ENCODE measurements at regions not wholly inside any gene's neighbourhood (a gene's known extent, or its start where the extent isn't known, plus 50 kb on each side); places are given as distances from the start of the nearest gene placed in this dataset.

DNA sequence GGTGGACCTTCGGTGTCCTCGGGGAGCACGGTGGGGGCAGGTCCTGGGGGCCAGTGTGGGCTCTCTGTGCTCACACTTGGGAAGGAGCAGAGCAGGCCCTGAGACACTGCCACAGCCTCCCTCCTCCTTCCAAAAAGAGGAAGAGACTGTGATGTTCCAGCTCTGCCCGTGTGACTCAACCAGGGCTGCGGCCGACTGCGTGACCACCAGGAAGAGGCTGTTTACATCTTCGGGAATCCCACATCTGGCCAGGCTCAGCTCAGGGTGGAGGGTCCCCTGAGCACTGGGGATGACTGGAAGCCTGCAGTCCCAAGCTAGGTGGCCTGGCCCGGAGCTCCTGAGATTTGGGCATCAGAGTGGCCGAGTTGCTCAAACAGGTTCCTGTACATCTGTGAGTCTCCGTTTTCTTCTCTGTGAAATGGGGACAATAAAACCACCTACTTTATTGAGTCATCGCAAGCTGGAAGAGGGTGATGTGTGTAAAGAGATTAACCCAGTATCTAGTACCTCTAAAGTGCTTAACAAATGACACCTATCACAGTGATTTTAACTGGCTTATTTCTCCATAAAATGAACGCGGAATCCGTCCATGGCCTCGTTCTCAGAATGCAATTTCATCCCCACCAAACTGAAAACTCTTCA is 242.1 kb downstream of the DLL1 start:
- H3K4me1 ChIP-seq (ENCODE audit: control insufficient read depth in 2 of 2, insufficient read depth in 2 of 2, low read length in 2 of 2), result no peaks in the 10 kb centered on the region
- POLR2A ChIA-PET, result no interaction called here
- peak in 1 of 9 donors; percentile 7 for DNase-seq
- Mint-ChIP-seq H3K27ac (no peak overlapping the region), H3K4me3 (no peak overlapping the region), H3K27me3 (peaks cover 0 to 4% (median 0%) of the 10 kb centered on the region in 5 donors), H3K4me1 (peaks cover 0 to 2% (median 0%) of the 10 kb centered on the region in 7 donors), H3K9me3 (peaks cover 0 to 4% (median 0%) of the 10 kb centered on the region in 11 donors), H3K36me3 (no peaks in the 10 kb centered on the region)
- intact Hi-C loops (cut with micrococcal nuclease), result no loop called here
- no peaks in the 10 kb centered on the region for H3K27me3 ChIP-seq (ENCODE audit: control insufficient read depth in 2 of 2, insufficient read depth in 2 of 2, low read length in 2 of 2)
- no peak overlapping the region for H3K4me3 ChIP-seq (ENCODE audit: low read length)
- CTCF ChIA-PET, result no interaction called here
- no peak overlapping the region for H3K27ac ChIP-seq (ENCODE audit: low read depth, low read length)
- no peaks in the 10 kb centered on the region for H3K36me3 ChIP-seq (ENCODE audit: control insufficient read depth in 2 of 3, insufficient read depth in 3 of 3, low read length in 3 of 3)
- H3K9me3 ChIP-seq (ENCODE audit: control insufficient read depth in 2 of 3, low read length in 3 of 3), result no peaks in the 10 kb centered on the region
- peak; percentile 74 for ATAC-seq

- intact Hi-C loops (cut with micrococcal nuclease), result no loop called here
- no peak overlapping the region for H3K27ac Mint-ChIP-seq
- POLR2A ChIA-PET, result no interaction called here
These were observed 243.1 kb downstream of the DLL1 start for GRCh38 chr6:170047823-170048222.

DNA sequence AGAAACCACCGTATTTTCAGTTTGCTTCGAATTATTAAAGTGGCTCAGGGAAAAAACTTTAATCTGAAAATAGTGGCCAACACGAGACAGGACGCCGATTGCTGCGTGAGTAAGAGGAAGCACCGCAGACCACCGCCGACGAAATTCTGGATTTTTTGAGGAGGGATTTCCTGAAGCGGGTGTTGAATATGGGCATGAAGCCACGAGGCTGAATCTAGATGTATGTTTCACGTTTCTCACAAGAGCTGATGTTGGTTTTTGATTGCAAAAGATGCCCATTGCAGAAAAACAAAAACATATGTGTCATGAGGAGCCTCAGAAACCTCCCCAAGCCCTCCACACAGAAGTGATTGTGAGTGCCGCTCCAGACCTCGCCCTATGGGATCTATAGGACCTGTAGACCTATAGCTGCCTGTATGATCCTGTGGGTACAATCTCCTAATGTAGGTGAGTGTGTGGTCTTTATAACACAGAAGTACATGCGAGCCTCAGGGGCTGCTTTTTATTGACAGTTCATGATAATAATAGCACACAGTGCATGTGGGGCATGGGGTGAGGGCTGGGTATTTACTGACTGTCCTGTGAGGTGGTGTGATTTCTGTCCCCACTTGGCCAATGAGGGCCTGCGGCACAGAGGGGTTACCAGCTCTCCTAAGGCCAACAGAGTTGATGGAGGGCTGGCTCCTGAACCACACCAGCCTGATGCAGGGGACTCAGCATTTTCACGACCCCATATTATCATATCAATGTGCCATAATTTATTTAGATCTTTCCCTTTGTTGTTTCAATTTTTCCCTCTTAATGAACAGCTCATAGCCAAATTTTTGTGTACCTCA is 243.9 kb downstream of the DLL1 start:
- Mint-ChIP-seq H3K9me3 (no peaks in the 10 kb centered on the region), H3K27me3 (peaks cover 0 to 4% (median 0%) of the 10 kb centered on the region in 5 donors), H3K4me1 (peaks cover 0 to 2% (median 0%) of the 10 kb centered on the region in 7 donors), H3K4me3 (no peak overlapping the region), H3K27ac (no peak overlapping the region), H3K36me3 (no peaks in the 10 kb centered on the region)
- H3K9me3 ChIP-seq (ENCODE audit: control insufficient read depth in 2 of 3, low read length in 3 of 3), result no peaks in the 10 kb centered on the region
- no peaks in the 10 kb centered on the region for H3K27me3 ChIP-seq (ENCODE audit: control insufficient read depth in 2 of 2, insufficient read depth in 2 of 2, low read length in 2 of 2)
- peak; percentile 36 for ATAC-seq
- intact Hi-C loops (cut with micrococcal nuclease), result no loop called here
- H3K27ac ChIP-seq (ENCODE audit: low read depth, low read length), result no peak overlapping the region
- no peaks in the 10 kb centered on the region for H3K4me1 ChIP-seq (ENCODE audit: control insufficient read depth in 2 of 2, insufficient read depth in 2 of 2, low read length in 2 of 2)
- POLR2A ChIA-PET, result no interaction called here
- H3K4me3 ChIP-seq (ENCODE audit: low read length), result no peak overlapping the region
- no peaks in the 10 kb centered on the region for H3K36me3 ChIP-seq (ENCODE audit: control insufficient read depth in 2 of 3, insufficient read depth in 3 of 3, low read length in 3 of 3)
- CTCF ChIA-PET, result no interaction called here
- no peak for DNase-seq

More at GRCh38 chr6:170047823-170048222, 243.1 kb downstream of the DLL1 start:
- DNase-seq, result no peak
- CTCF ChIA-PET, result no interaction called here
- Mint-ChIP-seq H3K27me3 (peaks cover 0 to 4% (median 0%) of the 10 kb centered on the region in 5 donors), H3K9me3 (peaks cover 0 to under 1% (median 0%) of the 10 kb centered on the region in 11 donors), H3K4me1 (peaks cover 0 to 2% (median 0%) of the 10 kb centered on the region in 7 donors), H3K4me3 (no peak overlapping the region), H3K36me3 (no peaks in the 10 kb centered on the region)
- no peak overlapping the region for H3K27ac ChIP-seq (ENCODE audit: low read depth, low read length)
- H3K4me1 ChIP-seq (ENCODE audit: control insufficient read depth in 2 of 2, insufficient read depth in 2 of 2, low read length in 2 of 2), result no peaks in the 10 kb centered on the region
- no peak overlapping the region for H3K4me3 ChIP-seq (ENCODE audit: low read length)
- H3K36me3 ChIP-seq (ENCODE audit: control insufficient read depth in 2 of 3, insufficient read depth in 3 of 3, low read length in 3 of 3), result no peaks in the 10 kb centered on the region
- H3K9me3 ChIP-seq (ENCODE audit: control insufficient read depth in 2 of 3, low read length in 3 of 3), result no peaks in the 10 kb centered on the region
- no peaks in the 10 kb centered on the region for H3K27me3 ChIP-seq (ENCODE audit: control insufficient read depth in 2 of 2, insufficient read depth in 2 of 2, low read length in 2 of 2)
- no peak for ATAC-seq

- Mint-ChIP-seq H3K27me3 (peaks cover 0 to 8% (median 0%) of the 10 kb centered on the region in 5 donors), H3K36me3 (no peaks in the 10 kb centered on the region), H3K27ac (no peak overlapping the region), H3K4me1 (peaks cover 0 to 2% (median 0%) of the 10 kb centered on the region in 7 donors), H3K9me3 (no peaks in the 10 kb centered on the region), H3K4me3 (no peak overlapping the region)
- no peak overlapping the region for H3K4me3 ChIP-seq (ENCODE audit: low read length)
- no peaks in the 10 kb centered on the region for H3K9me3 ChIP-seq (ENCODE audit: control insufficient read depth in 2 of 3, low read length in 3 of 3)
- ChIA-PET CTCF (no interaction called here), POLR2A (no interaction called here)
- intact Hi-C loops (cut with micrococcal nuclease), result no loop called here
- no peak overlapping the region for H3K27ac ChIP-seq (ENCODE audit: low read depth, low read length)
- ATAC-seq, result no peak
- no peak for DNase-seq
- no peaks in the 10 kb centered on the region for H3K4me1 ChIP-seq (ENCODE audit: control insufficient read depth in 2 of 2, insufficient read depth in 2 of 2, low read length in 2 of 2)
- H3K27me3 ChIP-seq (ENCODE audit: control insufficient read depth in 2 of 2, insufficient read depth in 2 of 2, low read length in 2 of 2), result no peaks in the 10 kb centered on the region
- no peaks in the 10 kb centered on the region for H3K36me3 ChIP-seq (ENCODE audit: control insufficient read depth in 2 of 3, insufficient read depth in 3 of 3, low read length in 3 of 3)
These were observed 244.8 kb downstream of the DLL1 start for GRCh38 chr6:170045981-170046667.

DNA sequence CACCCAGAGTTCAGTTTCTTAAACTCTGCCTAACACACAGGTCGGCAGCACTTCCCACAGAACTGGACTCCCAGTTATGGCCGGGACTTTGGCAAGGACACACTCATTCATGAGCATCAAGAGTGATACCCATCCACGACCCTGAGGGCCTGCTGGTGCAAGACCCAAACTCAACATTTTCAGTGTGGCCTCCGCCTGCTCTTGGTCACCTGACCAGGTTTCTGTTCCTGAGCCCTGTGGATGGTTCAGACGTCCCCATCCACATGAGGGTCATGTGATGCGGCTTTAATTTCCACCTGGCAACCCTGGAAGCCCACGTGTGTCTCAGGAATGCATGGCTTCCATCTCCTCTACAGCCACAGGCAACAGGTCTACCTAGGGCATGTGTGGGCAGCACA is 245.3 kb downstream of the DLL1 start:
- Histone ChIP-seq H3K4me3 (ENCODE audit: low read length) (no peak overlapping the region), H3K27me3 (ENCODE audit: control insufficient read depth in 2 of 2, insufficient read depth in 2 of 2, low read length in 2 of 2) (no peaks in the 10 kb centered on the region), H3K27ac (ENCODE audit: low read depth, low read length) (no peak overlapping the region), H3K4me1 (ENCODE audit: control insufficient read depth in 2 of 2, insufficient read depth in 2 of 2, low read length in 2 of 2) (no peaks in the 10 kb centered on the region), H3K36me3 (ENCODE audit: control insufficient read depth in 2 of 3, insufficient read depth in 3 of 3, low read length in 3 of 3) (no peaks in the 10 kb centered on the region), H3K9me3 (ENCODE audit: control insufficient read depth in 2 of 3, low read length in 3 of 3) (no peaks in the 10 kb centered on the region)
- peaks cover 0 to 10% (median 0%) of the 10 kb centered on the region in 5 donors for H3K27me3 Mint-ChIP-seq
- intact Hi-C loops (cut with micrococcal nuclease), result no loop called here
- H3K9me3 Mint-ChIP-seq, result no peaks in the 10 kb centered on the region
- POLR2A ChIA-PET, result no interaction called here
- ATAC-seq, result no peak
- peaks cover 0 to 2% (median 0%) of the 10 kb centered on the region in 7 donors for H3K4me1 Mint-ChIP-seq
- DNase-seq, result no peak
- no peak overlapping the region for H3K4me3 Mint-ChIP-seq
- no peaks in the 10 kb centered on the region for H3K36me3 Mint-ChIP-seq
- no peak overlapping the region for H3K27ac Mint-ChIP-seq
- CTCF ChIA-PET, result no interaction called here

DNA sequence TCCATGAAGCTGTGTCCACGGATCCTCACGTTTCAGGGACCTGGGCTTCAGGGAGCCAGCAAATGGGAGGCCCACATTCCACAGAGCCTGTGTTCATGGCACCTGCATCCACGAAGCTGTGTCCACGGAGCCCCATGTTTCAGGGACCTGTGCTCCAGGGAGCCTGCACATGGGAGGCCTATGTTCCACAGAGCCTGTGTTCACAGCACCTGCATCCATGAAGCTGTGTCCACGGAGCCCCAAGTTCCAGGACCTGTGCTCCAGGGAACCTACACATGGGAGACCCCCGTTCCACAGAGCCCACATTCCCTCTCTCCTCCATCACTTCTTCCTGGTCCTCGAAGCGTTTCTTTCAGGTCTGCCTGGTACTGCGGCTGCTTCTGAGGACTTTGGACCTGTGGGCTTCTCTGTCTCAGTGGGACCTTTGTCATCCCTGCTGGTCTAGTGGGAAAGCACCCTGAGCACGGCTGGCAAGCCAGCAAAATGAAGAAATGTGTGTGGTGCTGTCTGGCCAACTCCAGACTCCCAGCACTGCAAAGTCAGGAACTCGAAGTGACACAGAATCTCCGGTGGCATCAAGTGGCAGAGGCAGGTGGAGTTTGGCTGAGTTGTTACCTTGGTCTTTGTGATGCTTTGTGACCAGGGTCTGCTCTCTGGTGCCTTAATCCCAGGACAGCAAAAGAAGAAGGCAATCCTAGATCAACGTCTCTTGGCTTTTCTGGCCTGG is 245.9 kb downstream of the DLL1 start:
- Mint-ChIP-seq H3K4me3 (no peak overlapping the region), H3K4me1 (no peaks in the 10 kb centered on the region)

More for the DNA sequence above, 245.9 kb downstream of the DLL1 start:
- ChIA-PET POLR2A (no interaction called here), CTCF (no interaction called here)
- DNase-seq (no peak), ATAC-seq (no peak)
- Mint-ChIP-seq H3K36me3 (no peaks in the 10 kb centered on the region), H3K27ac (no peak overlapping the region), H3K9me3 (no peaks in the 10 kb centered on the region), H3K27me3 (peaks cover 0 to 10% (median 0%) of the 10 kb centered on the region in 5 donors)
- intact Hi-C loops (cut with micrococcal nuclease), result no loop called here
- Histone ChIP-seq H3K36me3 (ENCODE audit: control insufficient read depth in 2 of 3, insufficient read depth in 3 of 3, low read length in 3 of 3) (no peaks in the 10 kb centered on the region), H3K27ac (ENCODE audit: low read depth, low read length) (no peak overlapping the region), H3K4me3 (ENCODE audit: low read length) (no peak overlapping the region), H3K27me3 (ENCODE audit: control insufficient read depth in 2 of 2, insufficient read depth in 2 of 2, low read length in 2 of 2) (no peaks in the 10 kb centered on the region), H3K4me1 (ENCODE audit: control insufficient read depth in 2 of 2, insufficient read depth in 2 of 2, low read length in 2 of 2) (no peaks in the 10 kb centered on the region), H3K9me3 (ENCODE audit: control insufficient read depth in 2 of 3, low read length in 3 of 3) (no peaks in the 10 kb centered on the region)

Data from naive thymus-derived CD4-positive, alpha-beta T cell (primary cell).